22Rv1 (cell line): ENCODE measurements at regions not wholly inside any gene's neighbourhood (a gene's known extent, or its start where the extent isn't known, plus 50 kb on each side); places are given as distances from the start of the nearest gene placed in this dataset.

ENCODE experiments used
- CTCF ChIP-seq: fragments of 450-650 bp; IDR thresholded peaks from 2 replicates; pipeline ENCODE4 v1.5.1; 2017; ENCODE audit warnings: mild to moderate bottlenecking
- ZFX ChIP-seq: fragments of 450-650 bp; IDR thresholded peaks from 2 replicates; pipeline ENCODE4 v1.6.1; 2017; ENCODE audit warnings: antibody characterized with exemption, borderline replicate concordance

DNA sequence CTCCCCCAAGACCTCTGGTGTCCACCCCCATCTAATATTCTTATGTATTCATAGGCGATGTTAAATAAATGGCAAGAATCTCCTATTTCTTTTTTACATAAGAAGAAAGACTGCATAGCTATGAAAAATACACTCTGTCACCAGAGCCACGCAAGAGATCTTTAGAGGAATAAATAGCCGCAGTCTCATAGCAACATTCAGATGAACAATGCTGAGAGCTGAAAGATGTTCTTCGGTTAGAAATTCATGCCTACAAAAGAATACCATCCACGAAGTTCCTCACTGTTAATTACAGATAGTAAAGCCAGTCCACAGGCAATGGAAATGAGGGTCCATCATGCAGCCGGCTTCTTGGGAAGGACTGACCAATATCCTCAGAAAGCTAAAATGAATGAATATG is 76.0 kb upstream of the SOD1 start:
- TF ChIP-seq CTCF, result no peak
- no peak for TF ChIP-seq ZFX
